ENCODE measurements at regions not wholly inside any gene's neighbourhood (a gene's known extent, or its start where the extent isn't known, plus 50 kb on each side); places are given as distances from the start of the nearest gene placed in this dataset.
"Not testable (repeated sequence)": the region's sequence is repeated elsewhere in the genome, so short reads cannot be mapped to it uniquely, and the experiment has no call there.

- H3K4me1 Mint-ChIP-seq = no peaks in the 10 kb centered on the region
- peaks cover 2 to 14% (median 7%) of the 10 kb centered on the region in 7 donors for H3K9me3 Mint-ChIP-seq
- WGBS (ENCODE audit: insufficient coverage) = 86% methylated on average over 1 of the region's 2 CpGs
- no peak for TF ChIP-seq CTCF (IDR thresholded peaks at IDR 0.05)
- H3K4me3 ChIP-seq (replicated peaks in 1 of 3; ENCODE audit: low read depth in 2 of 3, low read length in 3 of 3) = no peak overlapping the region
- no peak for DNase-seq
- H3K9ac ChIP-seq (ENCODE audit: insufficient read depth, low read length, poor library complexity, severe bottlenecking) = no peak overlapping the region
- no peak overlapping the region for H2AFZ ChIP-seq (ENCODE audit: insufficient read depth, low read depth, low read length, poor library complexity, severe bottlenecking)
- H3K9me3 ChIP-seq (replicated peaks in 1 of 2; ENCODE audit: control insufficient read depth in 1 of 2, insufficient read depth in 1 of 2, low read length in 2 of 2) = peaks cover 0 to 12% of the 10 kb centered on the region in 2 donors
- no peaks in the 10 kb centered on the region for H3K79me2 ChIP-seq (ENCODE audit: insufficient read depth, low read length)
- peaks cover 2 to 3% (median 3%) of the 10 kb centered on the region in 3 donors for H3K27me3 Mint-ChIP-seq (ENCODE audit: low read depth in 3 of 3)
- H3K4me1 ChIP-seq (ENCODE audit: control insufficient read depth in 1 of 2, insufficient read depth in 2 of 2, low read length in 2 of 2) = no peaks in the 10 kb centered on the region
- H3K27ac ChIP-seq (ENCODE audit: low read depth in 1 of 2, low read length in 2 of 2) = no peak overlapping the region
- intact Hi-C loops (cut with micrococcal nuclease) = no loop called here
- no peaks in the 10 kb centered on the region for H3K27me3 ChIP-seq (ENCODE audit: control insufficient read depth in 2 of 2, insufficient read depth in 2 of 2, low read length in 2 of 2)
- no peak overlapping the region for H3K27ac Mint-ChIP-seq
- H4K20me1 ChIP-seq (ENCODE audit: insufficient read depth, low read length) = no peaks in the 10 kb centered on the region
- no peak overlapping the region for H3K4me3 Mint-ChIP-seq
- H3K36me3 ChIP-seq (replicated peaks in 1 of 2; ENCODE audit: control insufficient read depth in 1 of 2, insufficient read depth in 2 of 2, low read length in 2 of 2) = no peaks in the 10 kb centered on the region
- no peaks in the 10 kb centered on the region for H3K36me3 Mint-ChIP-seq
- no peak overlapping the region for H3K4me2 ChIP-seq (replicated peaks; ENCODE audit: extremely low read depth, low read length, poor library complexity, severe bottlenecking)
Measured at GRCh38 chr18:22752014-22752413, 181.1 kb upstream of the RBBP8 start.

- DNase-seq = no peak
- no peaks in the 10 kb centered on the region for H3K79me2 ChIP-seq (ENCODE audit: insufficient read depth, low read length)
- Mint-ChIP-seq H3K27me3 (ENCODE audit: low read depth in 3 of 3) (peaks cover 2 to 3% (median 3%) of the 10 kb centered on the region in 3 donors), H3K36me3 (no peaks in the 10 kb centered on the region), H3K4me3 (no peak overlapping the region), H3K27ac (no peak overlapping the region), H3K4me1 (no peaks in the 10 kb centered on the region), H3K9me3 (peaks cover under 1 to 11% (median 6%) of the 10 kb centered on the region in 7 donors)
- H3K4me3 ChIP-seq (replicated peaks in 1 of 3; ENCODE audit: low read depth in 2 of 3, low read length in 3 of 3) = no peak overlapping the region
- H3K4me1 ChIP-seq (ENCODE audit: control insufficient read depth in 1 of 2, insufficient read depth in 2 of 2, low read length in 2 of 2) = no peaks in the 10 kb centered on the region
- intact Hi-C loops (cut with micrococcal nuclease) = no loop called here
- no peak overlapping the region for H2AFZ ChIP-seq (ENCODE audit: insufficient read depth, low read depth, low read length, poor library complexity, severe bottlenecking)
- H4K20me1 ChIP-seq (ENCODE audit: insufficient read depth, low read length) = no peaks in the 10 kb centered on the region
- H3K4me2 ChIP-seq (replicated peaks; ENCODE audit: extremely low read depth, low read length, poor library complexity, severe bottlenecking) = no peak overlapping the region
- peaks cover 0 to 10% of the 10 kb centered on the region in 2 donors for H3K9me3 ChIP-seq (replicated peaks in 1 of 2; ENCODE audit: control insufficient read depth in 1 of 2, insufficient read depth in 1 of 2, low read length in 2 of 2)
- no peak for TF ChIP-seq CTCF (IDR thresholded peaks at IDR 0.05)
- H3K9ac ChIP-seq (ENCODE audit: insufficient read depth, low read length, poor library complexity, severe bottlenecking) = no peak overlapping the region
- WGBS (ENCODE audit: insufficient coverage) = 92% methylated on average over 5 of the region's 8 CpGs
- no peaks in the 10 kb centered on the region for H3K36me3 ChIP-seq (replicated peaks in 1 of 2; ENCODE audit: control insufficient read depth in 1 of 2, insufficient read depth in 2 of 2, low read length in 2 of 2)
- no peak overlapping the region for H3K27ac ChIP-seq (ENCODE audit: low read depth in 1 of 2, low read length in 2 of 2)
- no peaks in the 10 kb centered on the region for H3K27me3 ChIP-seq (ENCODE audit: control insufficient read depth in 2 of 2, insufficient read depth in 2 of 2, low read length in 2 of 2)
Measured at GRCh38 chr18:22753130-22753831, 179.8 kb upstream of the RBBP8 start.

- H3K9ac ChIP-seq (ENCODE audit: insufficient read depth, low read length, poor library complexity, severe bottlenecking); H3K27me3 Mint-ChIP-seq (ENCODE audit: low read depth in 3 of 3); H3K4me2 ChIP-seq (replicated peaks; ENCODE audit: extremely low read depth, low read length, poor library complexity, severe bottlenecking); H2AFZ ChIP-seq (ENCODE audit: insufficient read depth, low read depth, low read length, poor library complexity, severe bottlenecking); H3K9me3 Mint-ChIP-seq; H4K20me1 ChIP-seq (ENCODE audit: insufficient read depth, low read length); H3K36me3 Mint-ChIP-seq; H3K4me1 Mint-ChIP-seq; H3K9me3 ChIP-seq (replicated peaks in 1 of 2; ENCODE audit: control insufficient read depth in 1 of 2, insufficient read depth in 1 of 2, low read length in 2 of 2); H3K36me3 ChIP-seq (replicated peaks in 1 of 2; ENCODE audit: control insufficient read depth in 1 of 2, insufficient read depth in 2 of 2, low read length in 2 of 2); H3K4me1 ChIP-seq (ENCODE audit: control insufficient read depth in 1 of 2, insufficient read depth in 2 of 2, low read length in 2 of 2); H3K4me3 ChIP-seq (replicated peaks in 1 of 3; ENCODE audit: low read depth in 2 of 3, low read length in 3 of 3); H3K27me3 ChIP-seq (ENCODE audit: control insufficient read depth in 2 of 2, insufficient read depth in 2 of 2, low read length in 2 of 2); DNase-seq; H3K27ac Mint-ChIP-seq; intact Hi-C loops (cut with micrococcal nuclease); H3K4me3 Mint-ChIP-seq; H3K27ac ChIP-seq (ENCODE audit: low read depth in 1 of 2, low read length in 2 of 2); H3K79me2 ChIP-seq (ENCODE audit: insufficient read depth, low read length): not testable (repeated sequence)
- no CpG with 5 or more reads among the region's 2 CpGs for WGBS (ENCODE audit: insufficient coverage)
Measured at GRCh38 chr18:22764005-22764404, 169.1 kb upstream of the RBBP8 start.

Measured in CD14-positive monocyte (primary cell).